ENCODE measurements at regions not wholly inside any gene's neighbourhood (a gene's known extent, or its start where the extent isn't known, plus 50 kb on each side); places are given as distances from the start of the nearest gene placed in this dataset.

GRCh38 chr15:94107652-94108051 is 123.7 kb upstream of the MCTP2 start:
- no peak for TF ChIP-seq POLR2A (IDR thresholded peaks at IDR 0.05)
- no peak for TF ChIP-seq CTCF (IDR thresholded peaks at IDR 0.05)
